B cell (primary cell): ENCODE measurements at regions not wholly inside any gene's neighbourhood (a gene's known extent, or its start where the extent isn't known, plus 50 kb on each side); places are given as distances from the start of the nearest gene placed in this dataset.

ENCODE experiments used
- CTCF ChIP-seq: fragments of 200-600 bp; IDR thresholded peaks from one replicate; pipeline ENCODE4 v1.8.0; 2022; ENCODE audit warnings: antibody characterized with exemption, mild to moderate bottlenecking
- EZH2 ChIP-seq: IDR thresholded peaks from 2 replicates; pipeline ENCODE4 v1.6.1; 2012; ENCODE audit warnings: borderline replicate concordance, low read depth, mild to moderate bottlenecking, moderate library complexity, low read length; ENCODE audit not compliant: insufficient read depth, poor library complexity, severe bottlenecking

- TF ChIP-seq EZH2, result no peak
- no peak for TF ChIP-seq CTCF
Observed at GRCh38 chrX:20487227-20487626, 220.5 kb upstream of the RPS6KA3 start.
